ENCODE measurements at regions not wholly inside any gene's neighbourhood (a gene's known extent, or its start where the extent isn't known, plus 50 kb on each side); places are given as distances from the start of the nearest gene placed in this dataset.

GRCh38 chr2:16010951-16011620, 70.7 kb downstream of the MYCN start:
- TF ChIP-seq FOXP2 (optimal IDR thresholded peaks at IDR 0.05; ENCODE audit: borderline replicate concordance, extremely low read depth, extremely low read length, insufficient read depth) (no peak), TAF1 (IDR thresholded peaks at IDR 0.05; ENCODE audit: borderline replicate concordance, insufficient read depth, low read length) (no peak), SIN3A (IDR thresholded peaks at IDR 0.05; ENCODE audit: borderline replicate concordance, insufficient read depth, low read length) (no peak), POLR2AphosphoS5 (IDR thresholded peaks at IDR 0.05; ENCODE audit: low read depth, low read length) (no peak), REST (IDR thresholded peaks at IDR 0.05; ENCODE audit: insufficient read depth in 1 of 2, low read depth in 2 of 2, low read length in 2 of 2) (no peak)

DNA sequence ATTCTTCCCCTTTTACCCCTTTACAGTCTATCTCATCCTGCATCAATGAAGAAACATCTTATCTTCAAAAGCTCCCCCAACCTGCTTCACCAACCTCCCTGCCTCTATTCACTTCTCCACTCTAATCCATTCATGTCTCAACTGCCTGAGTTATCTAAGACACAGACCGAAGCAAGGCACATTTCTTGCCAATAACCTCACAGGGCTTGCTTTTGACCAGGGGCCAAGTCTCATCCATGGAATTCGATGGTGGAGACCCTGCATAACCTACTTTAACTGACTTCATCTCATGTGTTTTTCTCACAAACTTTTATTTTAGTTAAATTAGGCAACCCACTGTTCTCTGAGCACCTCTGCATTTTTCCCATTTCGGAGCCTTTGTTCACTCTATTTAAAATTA, 69.7 kb downstream of the MYCN start:
- TF ChIP-seq REST (IDR thresholded peaks at IDR 0.05; ENCODE audit: insufficient read depth in 1 of 2, low read depth in 2 of 2, low read length in 2 of 2) (no peak), FOXP2 (optimal IDR thresholded peaks at IDR 0.05; ENCODE audit: borderline replicate concordance, extremely low read depth, extremely low read length, insufficient read depth) (no peak), SIN3A (IDR thresholded peaks at IDR 0.05; ENCODE audit: borderline replicate concordance, insufficient read depth, low read length) (no peak), POLR2AphosphoS5 (IDR thresholded peaks at IDR 0.05; ENCODE audit: low read depth, low read length) (no peak), TAF1 (IDR thresholded peaks at IDR 0.05; ENCODE audit: borderline replicate concordance, insufficient read depth, low read length) (no peak)

- no peak for TF ChIP-seq REST (IDR thresholded peaks at IDR 0.05; ENCODE audit: insufficient read depth in 1 of 2, low read depth in 2 of 2, low read length in 2 of 2)
- no peak for TF ChIP-seq FOXP2 (optimal IDR thresholded peaks at IDR 0.05; ENCODE audit: borderline replicate concordance, extremely low read depth, extremely low read length, insufficient read depth)
- no peak for TF ChIP-seq TAF1 (IDR thresholded peaks at IDR 0.05; ENCODE audit: borderline replicate concordance, insufficient read depth, low read length)
- TF ChIP-seq SIN3A (IDR thresholded peaks at IDR 0.05; ENCODE audit: borderline replicate concordance, insufficient read depth, low read length): no peak
- no peak for TF ChIP-seq POLR2AphosphoS5 (IDR thresholded peaks at IDR 0.05; ENCODE audit: low read depth, low read length)
Observed at GRCh38 chr2:16009560-16009959, 69.2 kb downstream of the MYCN start.

- no peak for TF ChIP-seq SIN3A (IDR thresholded peaks at IDR 0.05; ENCODE audit: borderline replicate concordance, insufficient read depth, low read length)
- TF ChIP-seq POLR2AphosphoS5 (IDR thresholded peaks at IDR 0.05; ENCODE audit: low read depth, low read length): no peak
- no peak for TF ChIP-seq TAF1 (IDR thresholded peaks at IDR 0.05; ENCODE audit: borderline replicate concordance, insufficient read depth, low read length)
- no peak for TF ChIP-seq REST (IDR thresholded peaks at IDR 0.05; ENCODE audit: insufficient read depth in 1 of 2, low read depth in 2 of 2, low read length in 2 of 2)
- TF ChIP-seq FOXP2 (optimal IDR thresholded peaks at IDR 0.05; ENCODE audit: borderline replicate concordance, extremely low read depth, extremely low read length, insufficient read depth): no peak
Observed at GRCh38 chr2:16008856-16009255, 68.5 kb downstream of the MYCN start.
